H1 (cell line): ENCODE measurements at regions not wholly inside any gene's neighbourhood (a gene's known extent, or its start where the extent isn't known, plus 50 kb on each side); places are given as distances from the start of the nearest gene placed in this dataset.

Experiments used
- BACH1 ChIP-seq: IDR thresholded peaks from 2 replicates; pipeline ENCODE4 v1.6.1; 2012; ENCODE audit warnings: low read length, improper control_type of control experiment
- BCL11A ChIP-seq, 2 experiments: IDR thresholded peaks; one replicate each; pipeline ENCODE4 v1.6.1; 2011; ENCODE audit warnings: low read depth in 2 of 2, low read length in 2 of 2, mild to moderate bottlenecking in 2 of 2
- CEBPB ChIP-seq: IDR thresholded peaks from 2 replicates; pipeline ENCODE4 v1.6.1; 2012; ENCODE audit warnings: low read depth, low read length
- CHD1 ChIP-seq: IDR thresholded peaks from 2 replicates; pipeline ENCODE4 v1.6.1; 2012; ENCODE audit warnings: low read depth, low read length, improper control_type of control experiment
- GTF2F1 ChIP-seq: IDR thresholded peaks from 2 replicates; pipeline ENCODE4 v1.6.1; 2012; ENCODE audit warnings: low read depth, low read length, improper control_type of control experiment, borderline replicate concordance
- NANOG ChIP-seq: IDR thresholded peaks from 2 replicates; pipeline ENCODE4 v1.6.1; 2011; ENCODE audit warnings: low read length, low read depth, mild to moderate bottlenecking, inconsistent platforms; ENCODE audit not compliant: insufficient read depth, poor library complexity, severe bottlenecking
- RXRA ChIP-seq: IDR thresholded peaks from 2 replicates; pipeline ENCODE4 v1.6.1; 2011; ENCODE audit warnings: low read depth, mild to moderate bottlenecking, low read length, moderate library complexity; ENCODE audit not compliant: insufficient read depth
- SUZ12 ChIP-seq: fragments of 200-600 bp; sonication (generic); IDR thresholded peaks from 2 replicates; pipeline ENCODE4 v1.6.1; 2012; ENCODE audit warnings: mild to moderate bottlenecking, inconsistent platforms, low read length, moderate library complexity, mixed read lengths

DNA sequence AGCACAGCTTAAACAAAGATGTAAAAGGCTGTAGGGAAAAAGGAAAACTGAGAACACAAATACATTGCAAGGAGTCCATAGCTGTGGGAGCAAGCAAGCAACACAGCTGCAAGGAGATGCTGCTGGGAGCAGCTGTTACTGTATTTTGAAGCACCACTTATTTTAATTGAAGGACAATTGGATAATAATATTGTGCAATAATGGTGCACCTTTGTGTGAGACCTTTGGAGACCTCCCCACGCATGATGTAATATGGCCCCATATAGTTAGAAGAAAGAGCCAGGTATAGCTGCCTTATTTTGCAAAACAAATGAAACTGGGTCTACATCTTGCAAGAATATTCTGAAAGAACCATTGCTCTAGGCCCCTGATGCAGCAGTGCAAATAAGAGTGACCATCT is 191.1 kb upstream of the KIRREL3 start (continued):
- TF ChIP-seq SUZ12 (no peak), BCL11A (IDR thresholded peaks at IDR 0.05; ENCODE audit: low read depth in 2 of 2, low read length in 2 of 2) (no peak), GTF2F1 (no peak), RXRA (no peak), BACH1 (no peak), NANOG (no peak), CHD1 (no peak), CEBPB (no peak; the same call in 1 of the 2 replicates)
